Subcutaneous abdominal adipose tissue (tissue), 5 donors: ENCODE measurements at regions not wholly inside any gene's neighbourhood (a gene's known extent, or its start where the extent isn't known, plus 50 kb on each side); places are given as distances from the start of the nearest gene placed in this dataset.

Experiments used
- H3K27ac ChIP-seq: one replicate; pipeline ENCODE4 v1.7.0; 2013; ENCODE audit warnings: low read depth, mild to moderate bottlenecking, inconsistent platforms, low read length, moderate library complexity
- H3K27me3 ChIP-seq, 5 donors: one replicate each; pipeline ENCODE4 v1.7.0; 2013; ENCODE audit warnings: low read length in 5 of 5, inconsistent platforms in 1 of 5; ENCODE audit not compliant: control insufficient read depth in 5 of 5, insufficient read depth in 4 of 5
- H3K36me3 ChIP-seq, 5 donors: one replicate each; pipeline ENCODE4 v1.7.0; 2013; ENCODE audit warnings: low read length in 5 of 5; ENCODE audit not compliant: control insufficient read depth in 5 of 5, insufficient read depth in 5 of 5
- H3K4me1 ChIP-seq, 5 donors: one replicate each; pipeline ENCODE4 v1.7.0; 2013; ENCODE audit warnings: low read length in 5 of 5, mild to moderate bottlenecking in 3 of 5, moderate library complexity in 1 of 5; ENCODE audit not compliant: control insufficient read depth in 5 of 5, insufficient read depth in 5 of 5
- H3K4me3 ChIP-seq, 5 donors: one replicate each; pipeline ENCODE4 v1.7.0; 2013; ENCODE audit warnings: low read length in 5 of 5, low read depth in 1 of 5
- H3K9ac ChIP-seq, 5 donors: one replicate each; pipeline ENCODE4 v1.7.0; 2013; ENCODE audit warnings: low read length in 5 of 5, mild to moderate bottlenecking in 4 of 5, moderate library complexity in 3 of 5
- H3K9me3 ChIP-seq, 5 donors: one replicate each; pipeline ENCODE4 v1.7.0; 2013; ENCODE audit warnings: low read length in 5 of 5; ENCODE audit not compliant: control insufficient read depth in 5 of 5
- donor health status: healthy.
- donor health status: healthy.
- donor health status: healthy.
- donor health status: healthy.
- donor health status: healthy.

DNA sequence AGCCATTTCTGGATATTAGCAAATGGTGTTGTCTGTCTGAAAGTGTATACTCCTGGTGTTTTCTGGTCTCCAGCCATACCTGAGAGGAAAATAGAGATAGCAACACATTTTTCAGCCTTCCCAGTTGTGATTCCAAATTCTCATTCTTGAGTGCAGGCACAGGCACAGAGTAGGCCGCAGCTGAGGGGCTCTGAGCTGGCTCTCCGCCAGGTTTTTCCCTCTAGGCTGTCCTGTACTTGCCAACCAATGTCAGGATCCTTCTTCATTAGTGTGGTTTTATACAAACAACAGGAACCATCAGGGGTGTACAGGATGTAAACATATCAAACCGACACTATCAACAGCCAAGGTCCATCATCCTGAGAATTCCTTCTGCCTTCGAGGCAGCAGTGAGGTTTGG lies 1733.6 kb upstream of the CELF4 start:
- H3K4me1 ChIP-seq = no peaks in the 10 kb centered on the region
- H3K36me3 ChIP-seq = no peaks in the 10 kb centered on the region
- no peak overlapping the region for H3K9ac ChIP-seq
- H3K4me3 ChIP-seq = no peak overlapping the region
- no peaks in the 10 kb centered on the region for H3K27me3 ChIP-seq
- H3K9me3 ChIP-seq = no peaks in the 10 kb centered on the region
- no peak overlapping the region for H3K27ac ChIP-seq

- H3K36me3 ChIP-seq = no peaks in the 10 kb centered on the region
- no peaks in the 10 kb centered on the region for H3K27me3 ChIP-seq
- no peak overlapping the region for H3K9ac ChIP-seq
- no peak overlapping the region for H3K27ac ChIP-seq
- H3K9me3 ChIP-seq = no peaks in the 10 kb centered on the region
- no peak overlapping the region for H3K4me3 ChIP-seq
- no peaks in the 10 kb centered on the region for H3K4me1 ChIP-seq
Measured at GRCh38 chr18:39297225-39297624, 1731.6 kb upstream of the CELF4 start.

GRCh38 chr18:39296293-39296888 lies 1730.8 kb upstream of the CELF4 start:
- H3K27me3 ChIP-seq = no peaks in the 10 kb centered on the region
- H3K4me1 ChIP-seq = no peaks in the 10 kb centered on the region
- no peak overlapping the region for H3K27ac ChIP-seq
- no peak overlapping the region for H3K4me3 ChIP-seq
- no peaks in the 10 kb centered on the region for H3K36me3 ChIP-seq
- H3K9me3 ChIP-seq = no peaks in the 10 kb centered on the region
- H3K9ac ChIP-seq = no peak overlapping the region

DNA sequence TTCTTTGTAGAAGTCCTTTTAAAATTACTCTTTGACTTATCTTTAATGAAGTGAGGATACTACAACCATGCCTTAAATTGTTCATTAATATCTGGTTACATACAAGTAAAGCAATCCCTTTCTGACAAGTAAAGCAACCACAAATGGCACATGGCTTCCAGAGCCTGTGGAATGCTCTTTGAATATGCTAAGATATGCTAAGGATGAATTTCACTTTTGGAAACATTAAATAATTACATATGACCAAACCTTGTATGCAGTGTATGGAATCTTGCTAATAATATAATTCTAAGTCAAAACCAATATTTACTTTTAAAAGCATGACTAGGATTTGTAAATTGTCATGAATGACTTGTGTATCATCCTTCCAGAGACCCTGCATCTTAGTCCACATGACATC lies 1711.2 kb upstream of the CELF4 start:
- H3K9me3 ChIP-seq = no peaks in the 10 kb centered on the region

DNA sequence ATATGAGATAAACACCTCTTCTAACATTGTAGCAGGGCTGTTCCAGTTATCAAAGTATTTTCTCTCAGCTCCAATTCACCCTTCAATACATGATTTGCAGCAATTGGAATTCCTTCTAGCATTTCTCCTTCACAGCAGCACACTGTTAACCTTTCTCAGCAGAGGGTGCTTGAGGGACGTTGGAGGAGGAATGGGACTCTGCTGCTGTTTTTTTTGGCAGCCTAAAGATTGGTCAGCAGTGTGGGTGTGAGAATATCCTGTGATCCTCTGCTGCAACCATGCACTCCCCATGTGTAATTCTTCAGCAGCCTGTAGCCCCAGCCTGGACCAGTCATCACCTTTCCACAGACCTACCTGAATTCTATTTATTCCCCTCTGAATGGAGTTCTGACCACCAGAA lies 1708.9 kb upstream of the CELF4 start:
- Histone ChIP-seq H3K27ac (no peak overlapping the region), H3K27me3 (no peaks in the 10 kb centered on the region), H3K4me1 (no peaks in the 10 kb centered on the region), H3K4me3 (no peak overlapping the region), H3K9ac (no peak overlapping the region), H3K36me3 (no peaks in the 10 kb centered on the region), H3K9me3 (no peaks in the 10 kb centered on the region)

More for the DNA sequence above, 1711.2 kb upstream of the CELF4 start:
- Histone ChIP-seq H3K4me1 (no peaks in the 10 kb centered on the region), H3K9ac (no peak overlapping the region), H3K27me3 (no peaks in the 10 kb centered on the region), H3K4me3 (no peak overlapping the region), H3K36me3 (no peaks in the 10 kb centered on the region), H3K27ac (no peak overlapping the region)

DNA sequence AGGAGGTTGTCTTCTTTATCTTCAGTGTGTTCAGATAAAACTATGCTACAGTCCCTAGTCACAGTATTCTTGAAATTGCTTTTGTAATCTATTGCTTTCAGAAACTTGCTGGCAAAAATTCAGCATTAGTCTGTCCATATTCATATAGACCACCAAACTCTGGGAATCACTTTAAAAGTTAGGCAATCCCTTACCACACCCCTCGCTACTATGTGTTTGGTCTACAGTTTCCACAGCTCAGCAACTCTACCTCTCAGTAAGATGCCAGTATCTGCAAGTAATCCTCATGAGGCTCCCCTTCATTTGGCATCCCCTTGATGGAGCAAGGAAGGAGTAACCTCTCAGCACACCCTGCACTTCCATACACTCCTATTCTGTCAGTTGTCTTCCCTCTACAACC lies 1706.6 kb upstream of the CELF4 start:
- Histone ChIP-seq H3K27ac (no peak overlapping the region), H3K9ac (no peak overlapping the region), H3K4me1 (no peaks in the 10 kb centered on the region), H3K9me3 (no peaks in the 10 kb centered on the region), H3K36me3 (no peaks in the 10 kb centered on the region), H3K4me3 (no peak overlapping the region), H3K27me3 (no peaks in the 10 kb centered on the region)

DNA sequence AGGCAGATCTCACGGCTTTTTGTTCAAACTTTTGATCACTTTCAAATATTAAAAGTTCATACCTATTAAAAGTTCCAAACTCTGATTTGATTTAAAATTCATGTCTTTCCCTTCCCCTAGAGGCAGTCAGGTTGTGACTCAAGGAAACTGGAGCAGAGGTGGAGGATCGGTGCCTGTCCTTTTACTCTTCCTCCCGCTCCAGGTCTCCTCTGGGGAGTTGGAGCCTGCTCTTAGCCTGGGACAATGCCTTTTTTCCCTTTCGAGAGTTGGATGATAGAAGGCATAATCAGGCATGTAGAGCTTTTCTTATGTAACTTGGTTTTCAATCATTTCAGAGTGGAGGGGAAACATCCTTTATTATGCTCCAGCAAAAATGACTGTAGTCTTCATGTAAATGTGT lies 1706.1 kb upstream of the CELF4 start:
- H3K27ac ChIP-seq = no peak overlapping the region
- no peaks in the 10 kb centered on the region for H3K36me3 ChIP-seq
- H3K4me3 ChIP-seq = no peak overlapping the region
- H3K27me3 ChIP-seq = no peaks in the 10 kb centered on the region
- no peaks in the 10 kb centered on the region for H3K4me1 ChIP-seq
- H3K9ac ChIP-seq = no peak overlapping the region
- H3K9me3 ChIP-seq = no peaks in the 10 kb centered on the region

- H3K4me1 ChIP-seq = no peaks in the 10 kb centered on the region
- H3K9me3 ChIP-seq = peaks cover 0 to 2% (median 0%) of the 10 kb centered on the region in 5 donors
- H3K27me3 ChIP-seq = no peaks in the 10 kb centered on the region
- no peak overlapping the region for H3K9ac ChIP-seq
- H3K36me3 ChIP-seq = no peaks in the 10 kb centered on the region
- no peak overlapping the region for H3K27ac ChIP-seq
- no peak overlapping the region for H3K4me3 ChIP-seq
Measured at GRCh38 chr18:39260565-39260964, 1695.0 kb upstream of the CELF4 start.

GRCh38 chr18:39259736-39260135 lies 1694.1 kb upstream of the CELF4 start:
- no peak overlapping the region for H3K9ac ChIP-seq
- no peaks in the 10 kb centered on the region for H3K27me3 ChIP-seq
- peaks cover 0 to 2% (median 0%) of the 10 kb centered on the region in 5 donors for H3K9me3 ChIP-seq
- no peaks in the 10 kb centered on the region for H3K36me3 ChIP-seq
- no peak overlapping the region for H3K4me3 ChIP-seq
- no peaks in the 10 kb centered on the region for H3K4me1 ChIP-seq
- no peak overlapping the region for H3K27ac ChIP-seq

DNA sequence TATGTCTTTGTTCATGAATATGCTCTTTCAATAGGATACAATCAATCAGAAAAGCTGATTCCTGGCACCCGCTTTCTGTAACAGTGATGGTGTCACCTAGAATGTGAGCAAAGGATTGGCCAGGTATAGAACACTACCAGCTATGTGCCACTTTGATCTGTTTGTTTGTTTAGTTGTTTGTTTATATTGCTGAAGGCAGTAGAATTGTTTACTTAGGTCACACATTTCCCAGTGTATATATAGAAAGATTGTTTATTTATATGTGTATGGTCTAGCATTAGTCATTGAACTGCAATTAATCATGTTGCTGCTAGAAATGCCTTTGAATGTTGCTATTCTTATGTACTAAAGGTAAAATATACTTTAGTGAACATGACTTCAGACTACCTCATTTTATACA lies 1678.6 kb upstream of the CELF4 start:
- Histone ChIP-seq H3K4me3 (no peak overlapping the region), H3K36me3 (no peaks in the 10 kb centered on the region), H3K27ac (no peak overlapping the region), H3K4me1 (no peaks in the 10 kb centered on the region), H3K9me3 (no peaks in the 10 kb centered on the region), H3K9ac (no peak overlapping the region), H3K27me3 (no peaks in the 10 kb centered on the region)

DNA sequence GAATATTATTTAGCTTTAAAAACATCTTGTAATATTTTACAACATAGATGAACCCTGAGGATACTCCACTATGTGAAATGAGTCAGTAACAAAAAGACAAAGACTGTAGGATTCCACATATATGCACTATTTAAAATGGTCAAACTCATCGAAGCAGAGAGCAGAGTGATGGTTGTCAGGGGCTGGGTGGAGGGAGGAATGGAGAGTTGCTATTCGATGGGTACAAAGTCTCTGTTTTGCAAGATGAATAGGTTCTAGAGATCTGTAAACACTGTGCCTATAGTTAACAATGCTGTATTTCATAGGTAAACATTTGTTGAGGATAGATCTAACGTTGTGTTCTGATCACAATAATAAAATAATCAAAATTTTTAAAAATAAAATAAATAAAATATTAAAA lies 1675.9 kb upstream of the CELF4 start:
- no peaks in the 10 kb centered on the region for H3K9me3 ChIP-seq
- H3K36me3 ChIP-seq = no peaks in the 10 kb centered on the region
- H3K4me1 ChIP-seq = no peaks in the 10 kb centered on the region
- H3K27ac ChIP-seq = no peak overlapping the region
- no peak overlapping the region for H3K4me3 ChIP-seq
- no peaks in the 10 kb centered on the region for H3K27me3 ChIP-seq
- H3K9ac ChIP-seq = no peak overlapping the region
